ENCODE measurements at regions not wholly inside any gene's neighbourhood (a gene's known extent, or its start where the extent isn't known, plus 50 kb on each side); places are given as distances from the start of the nearest gene placed in this dataset.

DNA sequence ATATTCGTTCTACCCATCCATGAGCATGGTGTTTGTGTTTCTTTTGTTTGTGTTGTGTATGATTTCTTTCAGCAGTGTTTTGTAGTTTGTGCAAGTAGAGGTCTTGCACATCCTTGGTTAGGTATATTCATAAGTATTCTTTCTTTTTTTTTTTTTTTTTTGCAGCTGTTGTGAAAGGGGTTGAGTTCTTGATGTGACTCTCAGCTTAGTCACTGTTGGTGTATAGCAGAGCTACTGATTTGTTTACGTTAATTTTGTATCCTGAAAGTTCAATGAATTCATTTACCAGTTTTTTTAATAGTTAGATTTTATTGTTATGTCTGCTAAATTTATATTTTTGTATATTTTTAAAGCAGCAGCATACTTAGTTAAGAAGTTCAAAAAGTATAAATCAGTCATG lies 834.4 kb upstream of the NRXN1 start:
- TF ChIP-seq CTCF (IDR thresholded peaks at IDR 0.05): no peak
- TF ChIP-seq EP300 (IDR thresholded peaks at IDR 0.05): no peak
- TF ChIP-seq POLR2A (IDR thresholded peaks at IDR 0.05): no peak

All from sigmoid colon (tissue), 4 donors.